ENCODE measurements at regions not wholly inside any gene's neighbourhood (a gene's known extent, or its start where the extent isn't known, plus 50 kb on each side); places are given as distances from the start of the nearest gene placed in this dataset.

GRCh38 chr3:6394944-6395343 lies 466.0 kb upstream of the GRM7 start:
- no peak overlapping the region for H3K4me3 ChIP-seq
- no peak overlapping the region for H2AFZ ChIP-seq (ENCODE audit: low read depth, low read length)
- no peaks in the 10 kb centered on the region for H3K79me2 ChIP-seq (ENCODE audit: control insufficient read depth, insufficient read depth, low read length)
- in situ Hi-C loops (cut with MboI) (no loop called here), intact Hi-C loops (cut with micrococcal nuclease) (no loop called here)
- no peaks in the 10 kb centered on the region for H3K27me3 ChIP-seq (ENCODE audit: control insufficient read depth in 2 of 2, insufficient read depth in 2 of 2, low read length in 2 of 2)
- no peak overlapping the region for H3K4me2 ChIP-seq (ENCODE audit: insufficient read depth, low read length)
- H3K9me3 ChIP-seq (replicated peaks; ENCODE audit: control insufficient read depth, insufficient read depth, low read depth, low read length) = no peaks in the 10 kb centered on the region
- no peak for TF ChIP-seq ZFPM2 (CRISPR knock-in tag; IDR thresholded peaks at IDR 0.05)
- TF ChIP-seq EP300 (IDR thresholded peaks at IDR 0.05; ENCODE audit: low read length) = no peak
- TF ChIP-seq ZNF316 (IDR thresholded peaks at IDR 0.05) = peak; percentile 80
- TF ChIP-seq CAMTA2 (CRISPR knock-in tag; conservative IDR thresholded peaks at IDR 0.05) = no peak
- TF ChIP-seq TGIF2 (CRISPR knock-in tag; IDR thresholded peaks at IDR 0.05) = no peak
- TF ChIP-seq ZNF239 (CRISPR knock-in tag; IDR thresholded peaks at IDR 0.05) = no peak
- no peak for TF ChIP-seq SETDB1 (IDR thresholded peaks at IDR 0.05; ENCODE audit: low read length)
- TF ChIP-seq GATAD2B (IDR thresholded peaks at IDR 0.05; ENCODE audit: borderline replicate concordance) = no peak
- no peak for TF ChIP-seq RNF2 (IDR thresholded peaks at IDR 0.05)
- peak; percentile 78 for TF ChIP-seq MAFF (IDR thresholded peaks at IDR 0.05; ENCODE audit: low read length)
- peak; percentile 81 for TF ChIP-seq C11orf30 (IDR thresholded peaks at IDR 0.05; ENCODE audit: low read depth)
- no peak for TF ChIP-seq TRIM24 (IDR thresholded peaks at IDR 0.05)
- TF ChIP-seq STAG1 (CRISPR knock-in tag; IDR thresholded peaks at IDR 0.05; ENCODE audit: borderline replicate concordance) = no peak
- TF ChIP-seq MAFK (IDR thresholded peaks at IDR 0.05; ENCODE audit: low read length) = peak; percentile 71
- no peak for TF ChIP-seq UBTF (IDR thresholded peaks at IDR 0.05; ENCODE audit: borderline replicate concordance in 1 of 2, low read depth in 2 of 2, low read length in 2 of 2)
- peak; percentile 66 for TF ChIP-seq MAFG (tag; conservative IDR thresholded peaks at IDR 0.05)
- H3K9me1 ChIP-seq (ENCODE audit: control insufficient read depth, insufficient read depth, low read length) = no peaks in the 10 kb centered on the region
- ChIA-PET POLR2A (no interaction called here), CTCF (ENCODE audit: low intra/inter-chr PET ratio) (no interaction called here)
- 0% methylated on average over 2 of the region's 2 CpGs for WGBS (ENCODE audit: insufficient coverage, low coverage, missing lambda C conversion rate)
- no peak overlapping the region for H3K9ac ChIP-seq (ENCODE audit: insufficient read depth in 1 of 2, low read depth in 2 of 2, low read length in 2 of 2)
- H3K4me1 ChIP-seq (replicated peaks in 1 of 2; ENCODE audit: control insufficient read depth in 2 of 2, insufficient read depth in 2 of 2, low read length in 2 of 2) = no peaks in the 10 kb centered on the region
- no peaks in the 10 kb centered on the region for H3K36me3 ChIP-seq (ENCODE audit: control insufficient read depth, insufficient read depth, low read length)
- ATAC-seq = no peak
- H3K27ac ChIP-seq (ENCODE audit: extremely low read depth, low read depth, low read length) = no peak overlapping the region
- no peak for FAIRE-seq
- no TSS peak for BruUV-seq (replicated peaks)
- no peak for DNase-seq (ENCODE audit: extremely low read depth in 1 of 4, low spot score in 3 of 4)
- H4K20me1 ChIP-seq (replicated peaks; ENCODE audit: control insufficient read depth, insufficient read depth, low read length) = no peaks in the 10 kb centered on the region
